ENCODE measurements at regions not wholly inside any gene's neighbourhood (a gene's known extent, or its start where the extent isn't known, plus 50 kb on each side); places are given as distances from the start of the nearest gene placed in this dataset.

DNA sequence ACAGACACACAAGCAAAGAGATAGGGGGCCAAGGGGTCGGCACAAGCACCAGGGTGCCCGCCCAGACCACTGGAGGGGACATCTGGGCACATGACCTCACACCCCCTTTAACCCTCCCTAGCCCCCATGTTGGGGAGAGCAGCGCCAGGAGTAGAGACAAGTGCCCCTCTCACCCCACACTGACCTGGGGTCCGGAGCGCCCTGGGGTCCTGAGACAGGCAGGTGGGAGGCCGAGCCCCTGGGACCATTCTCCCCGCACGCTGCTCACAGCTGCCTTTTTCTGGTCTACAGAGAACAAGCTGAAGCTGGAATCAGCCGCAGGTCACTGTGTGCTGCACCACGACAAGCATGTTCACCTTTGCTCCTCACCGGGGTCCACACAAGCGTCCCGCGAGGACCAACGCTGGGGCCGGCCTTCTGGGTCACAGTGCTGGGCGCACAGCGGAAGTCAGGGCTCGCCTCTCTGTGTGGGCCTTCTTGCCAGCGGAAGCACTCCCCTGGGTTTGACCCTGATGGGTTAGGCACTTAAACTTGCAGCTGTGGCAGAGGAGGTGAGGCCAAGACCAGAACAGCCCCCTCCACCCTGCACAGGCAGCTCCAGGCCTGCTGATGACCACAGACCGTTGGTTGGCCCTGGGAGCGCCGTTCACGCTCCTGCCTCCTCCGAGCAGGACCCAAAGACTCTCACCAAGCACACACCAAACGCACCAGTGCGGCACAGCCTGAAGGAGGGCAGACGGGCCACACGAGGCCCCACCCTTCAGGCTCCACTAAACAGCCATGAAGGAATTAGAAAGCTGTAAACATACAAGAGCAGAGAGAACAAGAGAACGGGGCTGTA lies 275.3 kb downstream of the EIPR1 start:
- intact Hi-C loops (cut with DNase I) = no loop called here
- peak; percentile 60 for DNase-seq (ENCODE audit: low spot score)

DNA sequence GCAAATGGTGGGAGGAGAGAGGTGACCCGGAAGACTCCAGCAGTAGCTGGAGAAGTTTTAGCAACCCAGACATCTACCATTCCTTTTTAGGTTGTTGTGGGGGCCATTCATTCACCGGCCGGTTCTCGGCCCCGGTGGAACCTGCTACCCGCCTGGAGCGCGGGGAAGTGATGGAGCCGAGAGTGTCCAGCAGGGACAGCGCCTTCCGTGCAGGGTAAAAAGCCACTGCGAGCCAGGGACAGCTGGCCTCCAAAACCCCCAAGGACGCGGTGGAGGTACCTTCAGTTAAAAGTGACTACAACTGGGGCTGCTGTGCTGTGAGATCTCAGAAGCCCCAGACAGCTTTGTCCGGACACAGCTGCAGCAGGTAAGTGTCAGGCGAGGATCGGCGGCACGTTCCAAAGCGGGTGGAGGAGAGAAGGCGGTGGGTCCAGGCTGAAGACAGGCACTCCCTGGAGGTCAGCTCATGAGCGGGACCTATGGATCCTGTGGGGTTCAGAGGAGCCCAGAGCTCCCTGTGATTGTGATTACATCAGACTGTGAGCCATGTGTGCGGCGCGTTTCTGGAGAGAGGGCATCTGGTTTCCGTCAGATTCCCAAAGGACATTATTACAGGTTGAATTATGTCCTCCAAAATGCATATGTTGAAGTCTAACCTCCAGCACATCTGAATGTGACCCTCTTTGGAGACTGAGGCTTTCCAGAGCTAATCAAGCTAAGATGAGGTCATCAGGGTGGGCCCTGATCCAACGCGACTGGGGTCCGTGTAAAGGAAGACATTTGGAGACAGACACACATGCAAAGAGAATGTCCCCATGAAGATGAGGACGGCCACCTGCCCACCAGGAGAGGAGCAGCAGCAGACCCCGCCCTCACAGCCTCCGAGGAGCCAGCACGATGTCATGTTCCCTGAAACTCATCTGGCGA lies 276.3 kb downstream of the EIPR1 start:
- intact Hi-C loops (cut with DNase I) = no loop called here

DNA sequence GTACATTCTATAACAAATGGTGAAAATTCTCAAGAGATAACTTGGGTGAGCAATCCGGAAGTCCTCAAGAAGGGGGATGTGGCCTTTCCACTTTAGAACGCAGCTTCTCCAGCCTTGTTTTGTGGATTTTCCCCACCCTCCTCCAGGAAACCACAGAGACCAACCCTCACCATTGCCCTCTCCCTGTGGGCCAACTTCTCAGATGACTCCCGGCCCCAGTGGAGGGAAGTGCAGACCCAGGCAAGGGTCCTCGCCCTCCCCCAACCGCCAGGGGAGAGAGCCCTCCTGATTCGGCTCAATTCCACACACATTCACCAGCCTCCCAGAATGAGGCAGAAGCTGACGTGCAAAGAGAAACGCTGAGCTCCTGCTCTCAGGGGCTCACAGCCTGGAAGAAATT lies 277.2 kb downstream of the EIPR1 start:
- DNase-seq (ENCODE audit: low spot score) = no peak
- intact Hi-C loops (cut with DNase I) = no loop called here

More for the DNA sequence above, 276.3 kb downstream of the EIPR1 start:
- peak; percentile 69 for DNase-seq (ENCODE audit: low spot score)

DNA sequence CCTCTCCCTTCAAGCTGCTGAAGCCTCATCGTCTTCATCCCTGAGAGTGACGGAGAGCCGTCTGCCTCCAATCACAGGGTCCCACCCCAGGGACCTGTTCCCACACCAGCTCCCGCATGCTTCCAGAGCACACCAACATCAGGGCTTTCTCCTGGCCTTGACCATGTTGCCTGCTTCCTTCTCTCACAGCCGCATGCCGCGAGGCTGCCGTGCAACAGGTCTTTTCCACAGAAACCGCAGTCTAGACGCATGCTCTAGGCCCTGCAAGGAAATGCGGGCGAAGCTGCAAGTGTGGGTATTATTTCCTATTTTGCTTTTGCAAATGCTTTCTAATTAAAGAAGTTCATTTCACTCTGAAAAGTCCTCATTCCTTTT lies 277.8 kb downstream of the EIPR1 start:
- DNase-seq (ENCODE audit: low spot score) = no peak
- intact Hi-C loops (cut with DNase I) = no loop called here

DNA sequence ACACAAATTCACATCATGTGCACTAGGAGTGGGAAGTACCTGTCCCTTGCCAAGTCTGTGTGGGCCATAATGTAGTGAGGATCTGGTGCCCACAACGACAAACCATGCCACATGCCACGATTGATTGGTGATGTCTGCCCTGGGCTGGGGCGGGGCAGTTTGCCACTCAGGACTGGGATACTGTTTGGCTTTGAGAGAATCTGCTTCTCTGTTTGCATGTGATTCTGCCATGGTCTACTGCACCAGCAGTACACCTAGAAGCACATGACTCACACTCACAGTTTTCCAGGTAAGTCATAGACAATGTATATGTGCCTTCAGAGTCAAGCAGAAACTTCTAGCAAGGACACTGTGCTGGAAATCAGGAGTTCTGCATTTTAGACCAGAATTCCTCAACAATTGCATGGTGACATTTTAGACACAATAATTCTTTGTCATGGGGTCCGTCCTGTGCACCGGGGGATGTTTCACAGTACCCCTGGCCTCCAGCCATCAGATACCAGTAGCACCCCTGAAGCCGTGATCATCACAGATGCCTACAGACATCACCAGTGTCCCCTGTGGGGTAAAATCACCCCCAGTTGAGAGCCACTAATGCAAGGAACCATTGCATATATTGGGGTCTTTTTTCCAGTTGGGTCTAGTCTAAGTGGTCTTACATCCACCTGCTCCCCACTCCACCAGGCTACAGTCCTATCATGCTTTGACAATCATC lies 278.3 kb downstream of the EIPR1 start:
- intact Hi-C loops (cut with DNase I) = no loop called here
- no peak for DNase-seq (ENCODE audit: low spot score)

DNA sequence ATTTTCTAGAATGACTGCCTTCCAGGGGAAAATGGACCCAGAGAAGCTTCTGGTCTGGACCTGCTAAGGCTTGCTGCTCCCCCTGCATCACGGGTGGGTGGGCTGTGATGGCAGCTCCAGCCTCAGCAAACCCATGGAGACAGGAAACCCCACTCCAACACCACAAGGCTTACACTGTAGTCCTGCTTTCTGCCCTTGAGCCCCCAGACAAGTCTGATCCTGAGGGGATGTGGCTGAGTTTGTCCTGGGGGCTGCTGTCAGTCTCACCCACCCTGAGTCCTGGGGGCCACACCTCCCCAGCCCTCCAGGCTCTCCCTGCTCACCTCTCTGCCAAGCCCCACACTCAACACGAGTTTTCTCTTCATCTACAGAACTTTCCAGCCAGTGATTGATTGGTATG lies 279.4 kb downstream of the EIPR1 start:
- intact Hi-C loops (cut with DNase I) = no loop called here
- DNase-seq (ENCODE audit: low spot score) = no peak

DNA sequence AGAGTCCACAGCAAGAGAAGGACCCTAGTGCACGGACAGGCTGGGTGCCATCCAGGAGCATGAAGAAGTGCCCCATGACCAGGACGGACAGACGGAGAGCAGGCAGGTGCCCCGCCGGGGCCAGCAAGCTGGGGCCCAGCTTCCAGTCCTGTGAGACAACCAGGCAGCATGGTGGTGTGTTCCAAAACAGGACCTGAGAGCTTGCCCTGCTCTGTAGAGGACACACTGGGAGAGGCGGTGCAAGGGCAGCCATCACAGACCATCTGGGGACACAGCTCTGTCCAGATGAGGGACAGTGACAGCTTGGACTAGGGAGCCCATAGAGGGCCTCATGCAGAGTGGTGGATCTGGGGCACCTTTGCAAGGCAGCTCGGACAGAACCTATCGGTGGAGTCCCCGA lies 279.8 kb downstream of the EIPR1 start:
- DNase-seq (ENCODE audit: low spot score) = no peak

DNA sequence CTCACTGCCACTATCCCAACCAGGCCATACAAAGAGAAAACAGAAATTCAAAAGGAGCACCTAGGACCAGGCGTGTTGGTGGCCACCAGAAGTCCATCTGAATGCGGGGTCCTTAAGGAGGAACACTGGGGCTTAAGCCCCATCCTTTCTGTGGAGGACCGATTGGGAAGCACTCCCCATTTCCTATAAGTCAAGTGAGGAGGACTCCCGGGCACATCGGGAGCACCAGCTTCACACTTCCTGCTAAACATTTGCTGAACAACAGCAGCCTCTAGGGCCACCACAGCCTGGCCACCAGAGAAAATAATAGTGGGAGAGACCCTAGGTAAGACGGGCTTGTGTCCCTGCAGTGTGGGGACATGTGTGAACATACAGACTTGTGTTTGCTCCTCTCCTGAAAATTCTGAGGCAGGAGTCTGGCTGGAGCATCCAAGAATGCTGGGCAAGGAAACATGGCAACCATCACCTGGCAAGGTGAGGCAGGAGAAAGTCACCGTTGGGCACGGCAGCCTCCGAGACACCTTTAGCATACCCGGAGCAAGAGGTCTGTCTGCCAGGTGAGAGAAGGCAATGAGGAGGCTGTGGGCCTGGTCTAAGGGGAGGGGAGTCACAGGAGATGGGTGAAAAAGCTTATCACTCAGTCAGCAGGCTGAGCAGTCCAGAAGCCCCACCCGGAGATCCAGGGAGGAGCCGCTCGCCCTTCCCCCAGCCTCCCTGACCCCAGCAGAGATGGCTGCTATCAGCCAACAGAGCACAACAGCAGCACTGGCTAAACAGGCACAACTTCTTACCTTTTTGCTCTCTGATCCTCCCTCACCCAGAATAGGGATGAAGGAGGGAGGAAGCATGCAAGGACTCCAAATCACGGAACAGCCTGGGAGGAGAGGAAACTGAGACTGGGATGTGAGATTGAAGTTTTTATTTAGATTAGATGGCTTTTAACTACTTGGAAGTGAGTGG lies 282.3 kb downstream of the EIPR1 start:
- intact Hi-C loops (cut with DNase I) = no loop called here
- peak; percentile 68 for DNase-seq (ENCODE audit: low spot score)

More for the DNA sequence above, 279.8 kb downstream of the EIPR1 start:
- intact Hi-C loops (cut with DNase I) = no loop called here

DNA sequence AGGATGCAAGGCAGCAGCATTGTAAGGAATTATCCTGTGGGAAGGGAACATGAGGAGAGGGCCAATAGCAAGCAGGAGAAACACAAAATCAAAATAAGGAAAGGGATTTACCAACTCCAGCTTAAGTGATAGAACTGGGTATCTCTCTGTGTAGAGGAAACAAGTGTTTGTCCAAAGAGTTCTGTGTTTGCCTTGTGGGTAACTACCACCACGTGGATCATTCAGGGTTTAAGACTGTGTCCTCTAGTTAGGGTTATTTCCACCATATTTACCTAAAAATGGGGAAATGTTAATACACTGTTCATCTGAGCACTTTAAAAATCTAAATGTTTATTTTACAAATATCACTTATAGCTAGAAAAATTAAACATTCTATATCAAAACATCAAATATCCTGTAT lies 283.3 kb downstream of the EIPR1 start:
- intact Hi-C loops (cut with DNase I) = no loop called here
- DNase-seq (ENCODE audit: low spot score) = no peak

DNA sequence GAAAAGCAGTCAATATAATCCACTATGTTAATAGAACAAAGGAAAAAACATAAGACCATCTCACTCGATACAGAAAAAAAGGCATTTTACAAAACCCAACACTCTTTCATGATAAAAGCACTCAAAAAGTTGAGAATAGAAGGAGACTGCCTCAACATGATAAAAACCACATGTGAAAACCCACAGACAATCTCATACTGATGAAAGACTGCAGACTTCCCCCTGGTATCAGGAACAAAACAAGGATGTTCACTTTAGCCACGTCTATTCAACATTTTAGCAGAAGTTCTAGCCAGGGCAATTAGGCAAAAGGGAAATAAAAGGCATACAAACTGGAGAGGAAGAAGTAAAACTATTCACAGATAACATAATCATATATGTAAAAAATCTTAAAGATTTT lies 285.9 kb downstream of the EIPR1 start:
- no peak for DNase-seq (ENCODE audit: low spot score)
- intact Hi-C loops (cut with DNase I) = no loop called here

DNA sequence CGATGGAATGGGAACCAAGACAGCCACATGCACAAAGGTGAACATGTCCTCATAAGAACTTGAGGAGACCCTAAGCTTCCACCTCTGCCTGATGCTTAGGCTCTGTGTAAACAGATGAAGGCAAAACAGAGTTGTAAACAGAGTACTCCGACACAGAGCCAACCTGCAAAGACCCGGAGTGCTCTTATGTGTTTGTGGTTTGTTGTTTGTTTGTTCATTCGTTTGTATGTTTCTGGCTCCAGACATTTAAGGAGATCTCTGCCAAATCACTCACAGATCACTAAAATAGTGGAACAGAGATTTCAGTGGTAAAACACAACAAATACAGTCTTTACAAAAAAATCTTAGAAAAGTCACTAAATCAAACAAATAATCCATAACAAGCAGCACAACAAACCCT lies 294.9 kb downstream of the EIPR1 start:
- no peak for DNase-seq (ENCODE audit: low spot score)
- intact Hi-C loops (cut with DNase I) = no loop called here

DNA sequence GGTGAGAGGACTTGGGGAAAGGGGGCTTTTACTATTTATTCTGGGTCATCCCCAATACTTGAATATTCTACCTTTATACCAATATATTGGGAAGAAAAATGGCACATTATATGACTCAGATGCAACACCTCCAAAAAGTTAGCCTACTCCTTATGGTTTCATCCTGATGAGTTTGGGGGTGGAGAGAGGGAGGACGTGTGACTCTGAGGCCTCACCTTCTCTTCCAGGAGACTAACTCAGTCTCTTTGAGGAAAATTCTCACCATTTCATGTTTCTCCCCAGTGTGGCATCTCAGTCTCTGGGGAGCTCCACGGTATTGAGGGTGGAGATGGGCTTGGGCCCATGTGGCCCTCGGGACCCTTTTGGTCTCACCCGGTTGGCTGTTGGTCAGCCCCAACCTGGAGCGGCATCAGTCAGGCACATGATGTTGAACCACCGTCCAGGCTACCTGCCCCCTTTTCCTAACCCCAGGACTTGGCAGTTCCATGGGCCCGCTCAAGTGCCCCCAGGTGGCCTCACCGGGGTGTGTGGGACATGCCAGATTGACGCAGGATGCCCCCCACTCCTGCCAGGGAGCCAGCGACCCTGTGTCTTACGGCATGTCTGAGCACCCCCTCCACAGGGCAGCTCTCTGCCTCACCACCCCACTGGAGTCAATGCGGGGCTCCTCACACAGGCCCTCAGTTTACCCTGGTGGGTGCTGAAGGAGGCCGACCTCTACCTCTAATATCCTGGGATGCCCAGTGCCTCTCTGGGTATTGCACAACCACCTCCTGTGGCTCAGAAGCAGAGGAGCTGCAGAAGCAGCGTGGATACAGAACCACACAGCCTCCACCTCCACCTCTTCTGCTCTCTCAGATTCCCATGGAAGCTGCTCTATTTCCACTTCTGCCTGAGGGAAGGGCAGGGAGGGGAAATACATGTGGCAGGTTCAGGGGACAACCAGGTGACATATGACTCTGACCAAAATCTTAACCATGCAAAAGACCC lies 297.4 kb downstream of the EIPR1 start:
- intact Hi-C loops (cut with DNase I) = no loop called here

DNA sequence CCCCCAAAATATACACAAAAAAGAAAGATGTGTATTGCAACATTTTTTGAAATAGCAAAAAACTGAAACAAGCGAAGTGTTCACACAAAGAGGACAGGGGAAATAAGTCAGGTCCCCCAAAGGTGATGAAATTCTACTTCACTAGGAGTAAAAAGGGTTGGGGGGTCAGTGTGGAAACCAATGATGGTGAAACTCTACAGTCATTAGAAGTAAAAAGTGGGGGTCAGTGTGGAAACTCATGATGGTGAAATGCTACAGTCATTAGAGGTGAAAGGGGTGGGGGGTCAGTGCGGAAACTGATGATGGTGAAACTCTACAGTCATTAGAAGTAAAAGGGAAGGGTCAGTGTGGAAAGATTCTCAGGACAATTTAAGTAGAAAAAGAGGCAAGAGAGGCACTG lies 298.2 kb downstream of the EIPR1 start:
- intact Hi-C loops (cut with DNase I) = no loop called here
- no peak for DNase-seq (ENCODE audit: low spot score)

More for the DNA sequence above, 297.4 kb downstream of the EIPR1 start:
- DNase-seq (ENCODE audit: low spot score) = peak; percentile 58

DNA sequence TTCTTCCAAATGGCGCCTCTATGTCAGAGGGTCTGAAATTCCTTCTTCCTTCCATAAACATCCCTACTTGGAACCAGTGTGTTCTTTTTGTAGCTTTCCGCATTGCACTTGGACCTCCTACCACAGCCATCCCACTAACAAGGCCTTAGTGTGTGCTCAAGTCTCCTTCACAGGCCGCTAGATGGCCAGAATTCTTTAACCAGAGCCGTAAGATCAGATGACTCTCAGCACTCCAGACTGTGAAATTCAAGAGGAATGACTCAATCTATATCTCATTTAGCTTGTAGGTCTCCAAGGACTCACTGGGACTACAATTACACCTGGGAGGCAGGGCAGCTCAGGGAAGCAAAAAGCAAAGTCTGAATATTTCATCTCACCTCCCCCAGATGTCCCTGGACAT lies 298.9 kb downstream of the EIPR1 start:
- intact Hi-C loops (cut with DNase I) = no loop called here
- no peak for DNase-seq (ENCODE audit: low spot score)

DNA sequence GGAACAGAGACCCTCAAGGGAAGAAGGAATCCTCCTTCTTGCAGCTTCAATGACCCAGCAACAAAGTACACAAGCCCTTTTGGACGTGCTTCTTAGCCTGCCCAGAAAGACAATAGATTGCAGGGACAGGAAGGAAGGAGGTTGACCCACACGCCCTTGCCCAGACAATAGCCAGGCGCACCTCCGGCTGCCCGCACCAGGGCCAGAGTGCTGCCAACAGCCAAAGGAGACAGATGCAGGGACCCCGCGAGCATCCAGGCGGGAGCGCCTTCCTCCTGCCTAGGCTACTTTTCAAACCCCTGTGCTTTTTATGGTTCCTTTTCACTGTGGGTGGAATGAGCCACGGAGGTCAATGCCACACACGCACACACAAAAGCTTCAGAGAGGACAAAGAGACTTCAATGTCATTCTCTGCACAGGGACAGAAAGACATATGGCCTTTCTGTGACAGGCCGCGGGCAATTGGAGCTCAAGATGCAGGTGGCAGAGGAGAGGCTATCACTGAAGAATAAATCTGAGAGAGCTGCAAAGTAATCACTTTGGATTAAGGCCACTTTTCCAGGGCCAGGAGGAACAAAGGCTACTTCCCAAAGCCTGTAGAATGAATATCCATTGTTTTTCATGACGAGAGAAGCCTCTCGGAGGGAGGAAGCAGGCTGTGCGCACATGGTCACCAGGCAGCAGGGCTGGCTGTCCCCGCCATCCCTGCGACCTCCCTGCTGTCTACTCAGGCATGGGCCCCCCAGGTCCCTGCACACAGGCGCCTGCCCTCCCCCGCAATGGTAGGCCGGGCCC lies 300.6 kb downstream of the EIPR1 start:
- peak; percentile 46 for DNase-seq (ENCODE audit: low spot score)
- intact Hi-C loops (cut with DNase I) = no loop called here

DNA sequence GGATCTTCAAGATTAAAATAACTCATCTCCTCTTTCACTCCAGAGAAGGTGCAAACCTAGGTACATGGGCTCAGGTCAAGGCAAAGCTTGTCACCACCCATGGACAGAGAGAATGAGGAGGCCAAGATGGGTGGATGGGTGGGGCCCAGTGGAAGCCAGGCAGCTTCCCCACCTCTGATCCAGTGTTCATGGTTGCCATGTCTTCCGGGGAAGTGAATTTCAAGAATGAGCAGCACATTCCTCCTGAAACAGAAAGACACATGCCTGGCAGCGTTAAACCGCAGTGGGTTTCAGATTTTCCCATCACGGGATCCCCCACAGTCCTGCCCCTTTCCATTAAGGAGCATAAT lies 301.7 kb downstream of the EIPR1 start:
- intact Hi-C loops (cut with DNase I) = no loop called here
- DNase-seq (ENCODE audit: low spot score) = no peak
